ENCODE measurements at regions not wholly inside any gene's neighbourhood (a gene's known extent, or its start where the extent isn't known, plus 50 kb on each side); places are given as distances from the start of the nearest gene placed in this dataset.
A peak's percentile ranks its signal among the peaks of the same experiment; 100 is the strongest.

- Histone ChIP-seq H3K9me3 (ENCODE audit: control insufficient read depth, insufficient read depth, low read length) (no peaks in the 10 kb centered on the region), H3K9ac (ENCODE audit: low read depth, low read length) (no peak overlapping the region), H3K4me1 (ENCODE audit: insufficient read depth, low read length) (peaks cover 7% of the 10 kb centered on the region), H3K36me3 (ENCODE audit: insufficient read depth, low read length) (no peaks in the 10 kb centered on the region)
These were observed 74.9 kb downstream of the MIAT start for GRCh38 chr22:26732284-26732683.

- H3K36me3 ChIP-seq (ENCODE audit: insufficient read depth, low read length), result no peaks in the 10 kb centered on the region
- H3K9me3 ChIP-seq (ENCODE audit: control insufficient read depth, insufficient read depth, low read length), result no peaks in the 10 kb centered on the region
- peaks cover 7% of the 10 kb centered on the region for H3K4me1 ChIP-seq (ENCODE audit: insufficient read depth, low read length)
- no peak overlapping the region for H3K9ac ChIP-seq (ENCODE audit: low read depth, low read length)
These were observed 77.1 kb downstream of the MIAT start for GRCh38 chr22:26734339-26735018.

GRCh38 chr22:26735019-26735409 lies 77.6 kb downstream of the MIAT start:
- Histone ChIP-seq H3K9me3 (ENCODE audit: control insufficient read depth, insufficient read depth, low read length) (no peaks in the 10 kb centered on the region), H3K9ac (ENCODE audit: low read depth, low read length) (no peak overlapping the region), H3K4me1 (ENCODE audit: insufficient read depth, low read length) (peaks cover 7% of the 10 kb centered on the region), H3K36me3 (ENCODE audit: insufficient read depth, low read length) (no peaks in the 10 kb centered on the region)

GRCh38 chr22:26737262-26737661 lies 79.9 kb downstream of the MIAT start:
- H3K9ac ChIP-seq (ENCODE audit: low read depth, low read length), result no peak overlapping the region
- H3K9me3 ChIP-seq (ENCODE audit: control insufficient read depth, insufficient read depth, low read length), result no peaks in the 10 kb centered on the region
- H3K4me1 ChIP-seq (ENCODE audit: insufficient read depth, low read length), result peaks cover 3% of the 10 kb centered on the region
- H3K36me3 ChIP-seq (ENCODE audit: insufficient read depth, low read length), result no peaks in the 10 kb centered on the region

- H3K36me3 ChIP-seq (ENCODE audit: insufficient read depth, low read length), result no peaks in the 10 kb centered on the region
- no peaks in the 10 kb centered on the region for H3K9me3 ChIP-seq (ENCODE audit: control insufficient read depth, insufficient read depth, low read length)
- H3K4me1 ChIP-seq (ENCODE audit: insufficient read depth, low read length), result no peaks in the 10 kb centered on the region; the same call in 1 of the 2 replicates
- no peak overlapping the region for H3K9ac ChIP-seq (ENCODE audit: low read depth, low read length)
These were observed 82.9 kb downstream of the MIAT start for GRCh38 chr22:26740253-26740652.

GRCh38 chr22:26743149-26743548 lies 85.8 kb downstream of the MIAT start:
- Histone ChIP-seq H3K4me1 (ENCODE audit: insufficient read depth, low read length) (peaks cover 4% of the 10 kb centered on the region), H3K36me3 (ENCODE audit: insufficient read depth, low read length) (no peaks in the 10 kb centered on the region; the same call in 1 of the 2 replicates), H3K9me3 (ENCODE audit: control insufficient read depth, insufficient read depth, low read length) (no peaks in the 10 kb centered on the region), H3K9ac (ENCODE audit: low read depth, low read length) (no peak overlapping the region)

GRCh38 chr22:26744892-26745808 lies 87.8 kb downstream of the MIAT start:
- no peak overlapping the region for H3K9ac ChIP-seq (ENCODE audit: low read depth, low read length)
- no peaks in the 10 kb centered on the region; the same call in 1 of the 2 replicates for H3K36me3 ChIP-seq (ENCODE audit: insufficient read depth, low read length)

GRCh38 chr22:26746311-26746710 lies 88.9 kb downstream of the MIAT start:
- H3K9me3 ChIP-seq (ENCODE audit: control insufficient read depth, insufficient read depth, low read length), result no peaks in the 10 kb centered on the region
- H3K4me1 ChIP-seq (ENCODE audit: insufficient read depth, low read length), result peaks cover 19% of the 10 kb centered on the region
- H3K36me3 ChIP-seq (ENCODE audit: insufficient read depth, low read length), result no peaks in the 10 kb centered on the region; the same call in 1 of the 2 replicates
- no peak overlapping the region for H3K9ac ChIP-seq (ENCODE audit: low read depth, low read length)

More at GRCh38 chr22:26744892-26745808, 87.8 kb downstream of the MIAT start:
- Histone ChIP-seq H3K9me3 (ENCODE audit: control insufficient read depth, insufficient read depth, low read length) (no peaks in the 10 kb centered on the region), H3K4me1 (ENCODE audit: insufficient read depth, low read length) (peaks cover 10% of the 10 kb centered on the region)

GRCh38 chr22:26748845-26749244 lies 91.5 kb downstream of the MIAT start:
- H3K9ac ChIP-seq (ENCODE audit: low read depth, low read length), result no peak overlapping the region
- no peaks in the 10 kb centered on the region for H3K9me3 ChIP-seq (ENCODE audit: control insufficient read depth, insufficient read depth, low read length)
- H3K36me3 ChIP-seq (ENCODE audit: insufficient read depth, low read length), result no peaks in the 10 kb centered on the region; the same call in 1 of the 2 replicates
- H3K4me1 ChIP-seq (ENCODE audit: insufficient read depth, low read length), result peaks cover 42% of the 10 kb centered on the region

- H3K9ac ChIP-seq (ENCODE audit: low read depth, low read length), result no peak overlapping the region; the same call in 1 of the 2 replicates
- no peaks in the 10 kb centered on the region; the same call in 1 of the 2 replicates for H3K36me3 ChIP-seq (ENCODE audit: insufficient read depth, low read length)
- no peaks in the 10 kb centered on the region for H3K9me3 ChIP-seq (ENCODE audit: control insufficient read depth, insufficient read depth, low read length)
- peaks cover 43% of the 10 kb centered on the region for H3K4me1 ChIP-seq (ENCODE audit: insufficient read depth, low read length)
These were observed 93.8 kb downstream of the MIAT start for GRCh38 chr22:26751217-26751616.

- H3K9me3 ChIP-seq (ENCODE audit: control insufficient read depth, insufficient read depth, low read length), result no peaks in the 10 kb centered on the region
- peaks cover 39% of the 10 kb centered on the region for H3K4me1 ChIP-seq (ENCODE audit: insufficient read depth, low read length)
- no peaks in the 10 kb centered on the region; the same call in 1 of the 2 replicates for H3K36me3 ChIP-seq (ENCODE audit: insufficient read depth, low read length)
- H3K9ac ChIP-seq (ENCODE audit: low read depth, low read length), result no peak overlapping the region
These were observed 95.9 kb downstream of the MIAT start for GRCh38 chr22:26753125-26753862.

- Histone ChIP-seq H3K9ac (ENCODE audit: low read depth, low read length) (peak overlapping the region; percentile 22; the same call in 1 of the 2 replicates), H3K4me1 (ENCODE audit: insufficient read depth, low read length) (peaks cover 21% of the 10 kb centered on the region), H3K9me3 (ENCODE audit: control insufficient read depth, insufficient read depth, low read length) (no peaks in the 10 kb centered on the region), H3K36me3 (ENCODE audit: insufficient read depth, low read length) (no peaks in the 10 kb centered on the region; the same call in 1 of the 2 replicates)
These were observed 99.4 kb downstream of the MIAT start for GRCh38 chr22:26756675-26757293.

- Histone ChIP-seq H3K9ac (ENCODE audit: low read depth, low read length) (no peak overlapping the region), H3K36me3 (ENCODE audit: insufficient read depth, low read length) (no peaks in the 10 kb centered on the region; the same call in 1 of the 2 replicates), H3K9me3 (ENCODE audit: control insufficient read depth, insufficient read depth, low read length) (no peaks in the 10 kb centered on the region), H3K4me1 (ENCODE audit: insufficient read depth, low read length) (peaks cover 14% of the 10 kb centered on the region)
These were observed 100.1 kb downstream of the MIAT start for GRCh38 chr22:26757496-26757895.
